AG04449 (cell line): ENCODE measurements at regions not wholly inside any gene's neighbourhood (a gene's known extent, or its start where the extent isn't known, plus 50 kb on each side); places are given as distances from the start of the nearest gene placed in this dataset.

Experiments used
- CTCF ChIA-PET: fragments of 350-600 bp; formaldehyde crosslinking; extraction: SDS; loops from one replicate; lab custom pipeline; 2021; ENCODE audit warnings: antibody characterized with exemption; lab: Yijun Ruan, JAX
- POLR2A ChIA-PET: fragments of 400-600, 350-600 bp; formaldehyde crosslinking; extraction: SDS; loops from one replicate; lab custom pipeline; 2020; ENCODE audit warnings: antibody characterized with exemption, inconsistent platforms; lab: Yijun Ruan, JAX
- DNase-seq: peaks from one replicate; pipeline ENCODE4 v3.0.0-alpha.2; 2010; ENCODE audit warnings: low read depth, low spot score
- H3K4me3 ChIP-seq: 2 replicates; pipeline ENCODE4 v1.5.1; 2011; ENCODE audit warnings: low read depth, mild to moderate bottlenecking, control low read depth, low read length
- TF ChIP-seq, protein P1 (sequence below): IDR thresholded peaks from one replicate; pipeline ENCODE4 v1.5.1; 2011; ENCODE audit warnings: mild to moderate bottlenecking, moderate library complexity, low read length, control low read depth, inconsistent platforms; ENCODE audit not compliant: insufficient read depth; ENCODE audit errors: missing control alignments

- H3K4me3 ChIP-seq, result no peak overlapping the region
- POLR2A ChIA-PET, result no interaction called here
- DNase-seq, result no peak
- CTCF ChIA-PET, result interaction anchor here (1.0 to 1.7 kb wide), 2 partner anchors 156 to 158 kb away, joined by 4 to 6 read pairs; no protein-coding TSS in a partner anchor
- TF ChIP-seq, protein P1, sequence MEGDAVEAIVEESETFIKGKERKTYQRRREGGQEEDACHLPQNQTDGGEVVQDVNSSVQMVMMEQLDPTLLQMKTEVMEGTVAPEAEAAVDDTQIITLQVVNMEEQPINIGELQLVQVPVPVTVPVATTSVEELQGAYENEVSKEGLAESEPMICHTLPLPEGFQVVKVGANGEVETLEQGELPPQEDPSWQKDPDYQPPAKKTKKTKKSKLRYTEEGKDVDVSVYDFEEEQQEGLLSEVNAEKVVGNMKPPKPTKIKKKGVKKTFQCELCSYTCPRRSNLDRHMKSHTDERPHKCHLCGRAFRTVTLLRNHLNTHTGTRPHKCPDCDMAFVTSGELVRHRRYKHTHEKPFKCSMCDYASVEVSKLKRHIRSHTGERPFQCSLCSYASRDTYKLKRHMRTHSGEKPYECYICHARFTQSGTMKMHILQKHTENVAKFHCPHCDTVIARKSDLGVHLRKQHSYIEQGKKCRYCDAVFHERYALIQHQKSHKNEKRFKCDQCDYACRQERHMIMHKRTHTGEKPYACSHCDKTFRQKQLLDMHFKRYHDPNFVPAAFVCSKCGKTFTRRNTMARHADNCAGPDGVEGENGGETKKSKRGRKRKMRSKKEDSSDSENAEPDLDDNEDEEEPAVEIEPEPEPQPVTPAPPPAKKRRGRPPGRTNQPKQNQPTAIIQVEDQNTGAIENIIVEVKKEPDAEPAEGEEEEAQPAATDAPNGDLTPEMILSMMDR, result no peak
These were observed 234.4 kb upstream of the PWP1 start for GRCh38 chr12:107451246-107451645.

- CTCF ChIA-PET, result interaction anchor here (2.4 kb wide), 1 partner anchor 154 kb away, joined by 13 read pairs; no protein-coding TSS in a partner anchor
- DNase-seq, result no peak
- TF ChIP-seq, protein P1, result no peak
- POLR2A ChIA-PET, result no interaction called here
- no peak overlapping the region for H3K4me3 ChIP-seq
These were observed 231.3 kb upstream of the PWP1 start for GRCh38 chr12:107454109-107454830.

DNA sequence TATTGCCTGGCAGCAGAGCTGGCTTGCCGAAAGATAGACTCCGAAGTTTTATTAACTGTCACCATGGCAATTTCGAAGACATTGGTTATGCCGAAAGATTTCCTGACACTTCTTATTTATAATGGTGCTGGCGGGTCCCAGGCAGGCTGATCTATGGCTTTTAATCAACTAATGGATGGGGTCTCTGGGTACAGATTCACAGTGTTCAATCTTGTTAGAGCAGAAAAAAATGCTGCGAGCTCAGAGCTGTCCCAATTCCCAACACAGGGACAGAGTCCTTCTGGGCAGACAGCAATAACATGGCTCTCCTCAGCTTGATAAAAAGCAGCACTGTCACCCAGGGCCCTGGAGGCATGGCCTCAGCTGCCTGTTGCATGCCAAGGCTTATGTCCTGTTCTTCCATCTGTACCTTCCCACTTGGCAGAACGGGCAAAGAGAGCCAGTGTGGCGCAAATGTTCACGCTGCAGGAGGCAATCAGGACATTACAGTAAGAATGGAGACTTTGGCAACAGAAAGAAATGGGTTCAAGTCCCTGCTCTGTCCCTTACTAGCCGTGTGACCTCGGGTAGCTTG is 228.2 kb upstream of the PWP1 start:
- ChIA-PET POLR2A (no interaction called here), CTCF (interaction anchor here (2.2 to 3.4 kb wide), 2 partner anchors 10 to 326 kb away, joined by 11 to 14 read pairs; no protein-coding TSS in a partner anchor)
- H3K4me3 ChIP-seq, result no peak overlapping the region
- DNase-seq, result no peak
- TF ChIP-seq, protein P1, result no peak

DNA sequence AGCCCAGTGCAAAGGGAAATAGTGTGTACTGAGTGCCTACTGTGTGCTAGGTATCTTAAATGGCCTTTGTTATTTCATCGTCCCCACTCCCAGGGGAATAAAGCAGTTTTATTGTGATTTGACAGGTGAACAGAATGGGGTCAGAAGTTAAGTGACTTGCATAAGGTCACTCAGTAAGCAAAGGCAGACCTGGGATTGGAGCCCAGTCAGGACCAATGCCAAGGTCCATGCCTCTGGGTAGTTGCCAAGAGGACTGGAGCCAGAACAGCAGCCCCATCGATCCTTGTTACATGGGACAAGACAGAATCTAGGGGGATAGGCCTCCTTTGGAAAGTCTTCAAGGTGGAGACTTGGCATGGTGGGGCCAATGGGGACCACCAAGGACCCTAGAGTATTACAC is 227.4 kb upstream of the PWP1 start:
- DNase-seq, result no peak
- ChIA-PET POLR2A (no interaction called here), CTCF (interaction anchor here (1.2 to 3.4 kb wide), 2 partner anchors 9 to 327 kb away, joined by 3 to 14 read pairs; no protein-coding TSS in a partner anchor)
- TF ChIP-seq, protein P1, result no peak
- no peak overlapping the region for H3K4me3 ChIP-seq

- TF ChIP-seq, protein P1, result no peak
- POLR2A ChIA-PET, result no interaction called here
- CTCF ChIA-PET, result interaction anchor here (0.8 to 1.2 kb wide), 3 partner anchors 9 to 327 kb away, joined by 3 to 4 read pairs (median 3); no protein-coding TSS in a partner anchor
- DNase-seq, result no peak
- no peak overlapping the region for H3K4me3 ChIP-seq
These were observed 226.6 kb upstream of the PWP1 start for GRCh38 chr12:107458990-107459389.

DNA sequence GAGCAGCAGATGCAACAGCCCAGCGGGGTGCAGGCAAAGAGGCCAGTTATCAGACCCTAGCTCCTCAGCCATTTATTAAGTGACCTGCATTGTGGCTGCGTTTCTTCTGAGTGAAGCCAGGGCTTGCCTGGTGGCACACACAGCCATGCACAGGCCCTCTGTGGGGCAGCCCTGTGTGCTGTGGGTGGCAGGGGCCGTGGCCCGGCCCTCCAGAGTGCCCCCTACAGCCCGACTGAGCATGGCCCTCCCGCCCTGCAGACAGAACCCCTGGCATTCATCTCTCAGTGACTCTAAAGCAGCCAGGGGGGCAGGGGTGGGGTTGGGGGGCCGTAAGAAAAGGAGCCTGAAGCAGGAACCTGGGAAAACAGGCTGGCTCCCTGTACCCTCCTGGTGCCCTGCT is 226.0 kb upstream of the PWP1 start:
- POLR2A ChIA-PET, result no interaction called here
- no peak for DNase-seq
- TF ChIP-seq, protein P1, result no peak
- no peak overlapping the region for H3K4me3 ChIP-seq
- CTCF ChIA-PET, result interaction anchor here (1.0 kb wide), 1 partner anchor 328 kb away, joined by 3 read pairs; no protein-coding TSS in a partner anchor
